H9 (cell line): ENCODE measurements at regions not wholly inside any gene's neighbourhood (a gene's known extent, or its start where the extent isn't known, plus 50 kb on each side); places are given as distances from the start of the nearest gene placed in this dataset.

Experiments used
- DNase-seq: peaks from one replicate; pipeline ENCODE4 v3.0.0-alpha.2; 2017
- H2AFZ ChIP-seq: one replicate; pipeline ENCODE4 v1.6.1; 2013; ENCODE audit warnings: mild to moderate bottlenecking, low read length, control low read depth, moderate library complexity
- H2AK5ac ChIP-seq: 2 replicates; pipeline ENCODE4 v1.6.1; 2013; ENCODE audit warnings: low read length, control low read depth, mixed read lengths; ENCODE audit not compliant: insufficient read length
- H2BK120ac ChIP-seq: one replicate; pipeline ENCODE4 v1.6.1; 2013; ENCODE audit warnings: low read depth, mild to moderate bottlenecking, low read length, control low read depth, inconsistent platforms; ENCODE audit not compliant: poor library complexity, severe bottlenecking
- H2BK12ac ChIP-seq: 2 replicates; pipeline ENCODE4 v1.6.1; 2013; ENCODE audit warnings: low read length, control low read depth, mixed read lengths, low read depth; ENCODE audit not compliant: insufficient read length
- H2BK15ac ChIP-seq: 2 replicates; pipeline ENCODE4 v1.6.1; 2013; ENCODE audit warnings: low read depth, low read length, control low read depth
- H2BK20ac ChIP-seq: one replicate; pipeline ENCODE4 v1.6.1; 2013; ENCODE audit warnings: low read depth, mild to moderate bottlenecking, low read length, control low read depth, inconsistent platforms; ENCODE audit not compliant: poor library complexity, severe bottlenecking
- H2BK5ac ChIP-seq: 2 replicates; pipeline ENCODE4 v1.6.1; 2013; ENCODE audit warnings: low read length, control low read depth, mixed read lengths; ENCODE audit not compliant: insufficient read length
- H3K14ac ChIP-seq: 2 replicates; pipeline ENCODE4 v1.6.1; 2013; ENCODE audit warnings: low read length, control low read depth; ENCODE audit not compliant: insufficient read depth
- H3K18ac ChIP-seq: 2 replicates; pipeline ENCODE4 v1.6.1; 2013; ENCODE audit warnings: low read depth, mild to moderate bottlenecking, mixed read lengths, low read length, control low read depth; ENCODE audit not compliant: insufficient read length
- H3K23ac ChIP-seq: 2 replicates; pipeline ENCODE4 v1.6.1; 2013; ENCODE audit warnings: low read length, control low read depth, mixed read lengths, low read depth; ENCODE audit not compliant: insufficient read length
- H3K23me2 ChIP-seq: 2 replicates; pipeline ENCODE4 v1.6.1; 2013; ENCODE audit warnings: low read depth, mild to moderate bottlenecking, mixed read lengths, low read length, control low read depth; ENCODE audit not compliant: insufficient read length, poor library complexity, severe bottlenecking
- H3K27ac ChIP-seq: 2 replicates; pipeline ENCODE4 v1.5.1; 2013; ENCODE audit warnings: low read length, control low read depth, mixed read lengths, low read depth; ENCODE audit not compliant: insufficient read length
- H3K27me3 ChIP-seq: 2 replicates; pipeline ENCODE4 v1.6.1; 2013; ENCODE audit warnings: low read length, control low read depth, inconsistent platforms; ENCODE audit not compliant: insufficient read depth
- H3K4ac ChIP-seq: 2 replicates; pipeline ENCODE4 v1.6.1; 2013; ENCODE audit warnings: low read depth, mild to moderate bottlenecking, control low read depth, inconsistent platforms, low read length, moderate library complexity
- H3K4me1 ChIP-seq: 2 replicates; pipeline ENCODE4 v1.6.1; 2013; ENCODE audit warnings: low read length, control low read depth, inconsistent platforms; ENCODE audit not compliant: insufficient read depth
- H3K4me2 ChIP-seq: 2 replicates; pipeline ENCODE4 v1.6.1; 2013; ENCODE audit warnings: low read length, control low read depth, mixed read lengths; ENCODE audit not compliant: insufficient read length, insufficient read depth
- H3K56ac ChIP-seq: 2 replicates; pipeline ENCODE4 v1.6.1; 2013; ENCODE audit warnings: low read depth, mild to moderate bottlenecking, mixed read lengths, low read length, control low read depth; ENCODE audit not compliant: insufficient read length
- H3K79me1 ChIP-seq: 2 replicates; pipeline ENCODE4 v1.6.1; 2013; ENCODE audit warnings: low read depth, mild to moderate bottlenecking, moderate library complexity, low read length, control low read depth, inconsistent platforms; ENCODE audit not compliant: insufficient read depth, poor library complexity, severe bottlenecking
- H3K79me2 ChIP-seq: 2 replicates; pipeline ENCODE4 v1.6.1; 2013; ENCODE audit warnings: low read length, control low read depth, inconsistent platforms; ENCODE audit not compliant: insufficient read depth
- H3K9ac ChIP-seq: 2 replicates; pipeline ENCODE4 v1.6.1; 2013; ENCODE audit warnings: low read length, control low read depth, mixed read lengths; ENCODE audit not compliant: insufficient read length; ENCODE audit errors: extremely low read depth
- H3K9me3 ChIP-seq: one replicate; pipeline ENCODE4 v1.6.1; 2013; ENCODE audit warnings: low read depth, low read length, inconsistent platforms; ENCODE audit not compliant: control insufficient read depth
- H3T11ph ChIP-seq: one replicate; pipeline ENCODE4 v1.6.1; 2013; ENCODE audit warnings: mild to moderate bottlenecking, low read length, control low read depth, inconsistent platforms
- H4K20me1 ChIP-seq: one replicate; pipeline ENCODE4 v1.6.1; 2013; ENCODE audit not compliant: control insufficient read depth, insufficient read length, insufficient read depth
- H4K5ac ChIP-seq: 2 replicates; pipeline ENCODE4 v1.6.1; 2013; ENCODE audit warnings: low read depth, mild to moderate bottlenecking, mixed read lengths, low read length, control low read depth; ENCODE audit not compliant: insufficient read length
- H4K8ac ChIP-seq: replicated peaks from 2 replicates; pipeline ENCODE4 v1.6.1; 2013; ENCODE audit warnings: low read length, control low read depth, mixed read lengths, low read depth; ENCODE audit not compliant: insufficient read length
- H4K91ac ChIP-seq: 2 replicates; pipeline ENCODE4 v1.6.1; 2013; ENCODE audit warnings: low read depth, mild to moderate bottlenecking, moderate library complexity, mixed read lengths, low read length, control low read depth; ENCODE audit not compliant: insufficient read length
- H3K27ac Mint-ChIP-seq, 3 experiments: 2 replicates in 2 of 3; 3 replicates in 1 of 3; pipeline ENCODE4 v1.8.0; 2020 to 2021; ENCODE audit warnings: mixed read lengths in 3 of 3, mild to moderate bottlenecking in 1 of 3, moderate library complexity in 1 of 3
- H3K27me3 Mint-ChIP-seq: 2 replicates; pipeline ENCODE4 v1.8.0; 2021; ENCODE audit warnings: low read depth, mild to moderate bottlenecking, moderate library complexity, mixed read lengths
- H3K36me3 Mint-ChIP-seq, 3 experiments: 2 replicates in 2 of 3; 3 replicates in 1 of 3; pipeline ENCODE4 v1.8.0; 2020 to 2021; ENCODE audit warnings: low read depth in 3 of 3, mixed read lengths in 3 of 3; ENCODE audit not compliant: insufficient read depth in 1 of 3
- H3K4me1 Mint-ChIP-seq, 2 experiments: 2 replicates each; pipeline ENCODE4 v1.8.0; 2020; ENCODE audit warnings: mixed read lengths in 2 of 2
- H3K4me3 Mint-ChIP-seq, 2 experiments: 2 replicates in 1 of 2; 3 replicates in 1 of 2; pipeline ENCODE4 v1.8.0; 2020 to 2021; ENCODE audit warnings: mild to moderate bottlenecking in 2 of 2, mixed read lengths in 2 of 2, moderate library complexity in 1 of 2
- H3K9me3 Mint-ChIP-seq, 2 experiments: 2 replicates in 1 of 2; 3 replicates in 1 of 2; pipeline ENCODE4 v1.8.0; 2020; ENCODE audit warnings: mild to moderate bottlenecking in 2 of 2, mixed read lengths in 2 of 2, moderate library complexity in 1 of 2
- CTCF ChIP-seq: fragments of 200-600 bp; sonication (generic); conservative IDR thresholded peaks from 3 replicates; pipeline ENCODE4 v1.8.0; 2021; ENCODE audit warnings: antibody characterized with exemption, mild to moderate bottlenecking

GRCh38 chr3:166186003-166186402 lies 348.8 kb upstream of the BCHE start:
- no peak for TF ChIP-seq CTCF
- Histone ChIP-seq H3K4me2 (no peak overlapping the region), H4K91ac (no peak overlapping the region), H3K23ac (no peak overlapping the region), H3K9me3 (no peaks in the 10 kb centered on the region), H2BK120ac (no peak overlapping the region), H3K79me2 (no peaks in the 10 kb centered on the region), H3K23me2 (no peaks in the 10 kb centered on the region), H2BK5ac (no peak overlapping the region), H2BK20ac (no peak overlapping the region), H3K9ac (no peak overlapping the region), H3K18ac (no peak overlapping the region), H4K8ac (no peak overlapping the region), H3K14ac (no peak overlapping the region), H3K56ac (no peak overlapping the region), H2AFZ (no peak overlapping the region), H3K79me1 (no peaks in the 10 kb centered on the region), H3T11ph (no peak overlapping the region), H3K4ac (no peak overlapping the region), H2BK15ac (no peak overlapping the region), H2BK12ac (no peak overlapping the region), H4K5ac (no peak overlapping the region), H3K27me3 (no peaks in the 10 kb centered on the region), H3K4me1 (no peaks in the 10 kb centered on the region; the same call in 1 of the 2 replicates), H3K27ac (no peak overlapping the region), H4K20me1 (no peaks in the 10 kb centered on the region), H2AK5ac (no peak overlapping the region)
- Mint-ChIP-seq H3K4me1 (peaks cover 9% of the 10 kb centered on the region in 2 experiments), H3K27ac (no peak overlapping the region; a peak in 1 of 7 replicates), H3K9me3 (no peaks in the 10 kb centered on the region), H3K27me3 (no peaks in the 10 kb centered on the region), H3K36me3 (no peaks in the 10 kb centered on the region), H3K4me3 (no peak overlapping the region)
- no peak for DNase-seq
